Testis (tissue), 2 donors: ENCODE measurements at regions not wholly inside any gene's neighbourhood (a gene's known extent, or its start where the extent isn't known, plus 50 kb on each side); places are given as distances from the start of the nearest gene placed in this dataset.

ENCODE experiments used
- DNase-seq: peaks from one replicate; pipeline ENCODE4 v3.0.0-alpha.2; 2019
- H3K27ac ChIP-seq, 2 donors: fragments of 200-600 bp; sonication (generic); one replicate each; pipeline ENCODE4 v1.5.1; 2019
- H3K27me3 ChIP-seq: fragments of 200-600 bp; sonication (generic); one replicate; pipeline ENCODE4 v1.5.1; 2019
- H3K36me3 ChIP-seq: fragments of 200-600 bp; sonication (generic); one replicate; pipeline ENCODE4 v1.5.1; 2017; ENCODE audit warnings: low read depth; ENCODE audit errors: missing control alignments
- H3K4me1 ChIP-seq: fragments of 200-600 bp; sonication (generic); one replicate; pipeline ENCODE4 v1.5.1; 2019
- H3K4me3 ChIP-seq, 2 donors: fragments of 200-600 bp; sonication (generic); one replicate each; pipeline ENCODE4 v1.5.1; 2017 to 2019
- H3K9me3 ChIP-seq: fragments of 200-600 bp; sonication (generic); one replicate; pipeline ENCODE4 v1.5.1; 2017
- POLR2A ChIP-seq: fragments of 450-650 bp; IDR thresholded peaks from one replicate; pipeline ENCODE4 v1.6.1; 2017; ENCODE audit warnings: antibody characterized with exemption, mild to moderate bottlenecking, moderate library complexity
- WGBS, 2 donors: methylation state at CpG; one replicate each; pipeline ENCODE4 v1.1.5; 2018; 5-methylcytosine and 5-hydroxymethylcytosine counted together
- intact Hi-C: fragments of 100-400 bp; cut with DNase I; formaldehyde crosslinking; loops from one replicate; pipeline ENCODE4 v1.15.1; 2023; ENCODE audit warnings: low total_unique reads
- TF ChIP-seq, protein P1 (sequence below), 3 experiments: fragments of 450-650 bp in 2 of 3; fragments of 200-600 bp in 1 of 3; sonication (generic) in 1 of 3; IDR thresholded peaks; one replicate each; pipeline ENCODE4 v1.5.1; 2016 to 2019; ENCODE audit warnings: antibody characterized with exemption in 3 of 3, mild to moderate bottlenecking in 2 of 3, moderate library complexity in 1 of 3

DNA sequence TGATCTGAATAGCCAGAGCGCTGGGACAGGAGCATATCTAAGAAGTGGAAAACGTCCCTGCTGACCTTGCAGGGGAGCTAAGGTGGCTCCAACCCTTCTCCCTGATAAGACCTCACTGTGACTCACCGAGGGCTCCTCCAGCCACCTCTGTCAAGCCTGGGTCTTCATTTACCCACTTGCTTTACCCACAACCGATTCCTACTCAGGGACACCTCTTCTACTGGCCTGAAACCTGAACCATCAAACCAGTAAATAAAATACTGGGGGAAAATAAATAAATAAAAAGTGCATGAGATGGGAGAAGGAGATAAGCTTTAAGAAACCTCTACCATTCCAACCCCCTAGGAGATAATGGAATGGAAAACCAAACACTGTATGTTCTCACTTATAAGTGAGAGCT is 80.2 kb upstream of the ALOX12 start:
- TF ChIP-seq, protein P1, sequence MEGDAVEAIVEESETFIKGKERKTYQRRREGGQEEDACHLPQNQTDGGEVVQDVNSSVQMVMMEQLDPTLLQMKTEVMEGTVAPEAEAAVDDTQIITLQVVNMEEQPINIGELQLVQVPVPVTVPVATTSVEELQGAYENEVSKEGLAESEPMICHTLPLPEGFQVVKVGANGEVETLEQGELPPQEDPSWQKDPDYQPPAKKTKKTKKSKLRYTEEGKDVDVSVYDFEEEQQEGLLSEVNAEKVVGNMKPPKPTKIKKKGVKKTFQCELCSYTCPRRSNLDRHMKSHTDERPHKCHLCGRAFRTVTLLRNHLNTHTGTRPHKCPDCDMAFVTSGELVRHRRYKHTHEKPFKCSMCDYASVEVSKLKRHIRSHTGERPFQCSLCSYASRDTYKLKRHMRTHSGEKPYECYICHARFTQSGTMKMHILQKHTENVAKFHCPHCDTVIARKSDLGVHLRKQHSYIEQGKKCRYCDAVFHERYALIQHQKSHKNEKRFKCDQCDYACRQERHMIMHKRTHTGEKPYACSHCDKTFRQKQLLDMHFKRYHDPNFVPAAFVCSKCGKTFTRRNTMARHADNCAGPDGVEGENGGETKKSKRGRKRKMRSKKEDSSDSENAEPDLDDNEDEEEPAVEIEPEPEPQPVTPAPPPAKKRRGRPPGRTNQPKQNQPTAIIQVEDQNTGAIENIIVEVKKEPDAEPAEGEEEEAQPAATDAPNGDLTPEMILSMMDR (IDR thresholded peaks at IDR 0.05), result no peak
- TF ChIP-seq POLR2A, result no peak
- Histone ChIP-seq H3K27me3 (no peaks in the 10 kb centered on the region), H3K36me3 (no peaks in the 10 kb centered on the region), H3K27ac (no peak overlapping the region), H3K4me1 (peaks cover 9% of the 10 kb centered on the region), H3K9me3 (no peaks in the 10 kb centered on the region), H3K4me3 (no peak overlapping the region)
- no peak for DNase-seq
- intact Hi-C loops, result no loop called here
- 69 to 71% methylated on average over 4 of the region's 4 CpGs for WGBS, 2 donors

DNA sequence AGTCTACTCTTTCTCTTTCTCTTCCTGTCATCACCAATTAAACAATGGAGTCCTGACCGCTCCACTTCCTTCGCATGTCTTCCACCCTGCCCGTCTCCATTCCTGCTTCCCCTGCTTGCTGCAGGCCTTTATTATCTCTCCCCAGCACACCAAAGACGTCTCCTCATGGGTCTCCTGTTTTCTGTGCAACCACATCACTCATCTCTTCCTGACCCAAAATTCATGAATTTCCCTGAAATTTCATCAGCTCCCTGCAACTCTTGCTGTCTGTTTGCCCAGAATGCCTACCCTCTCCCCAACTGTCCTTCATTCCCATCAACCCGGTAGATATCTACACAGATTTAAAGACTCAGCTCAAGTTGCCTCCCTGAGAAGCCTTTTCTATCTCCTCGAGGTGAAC is 76.7 kb upstream of the ALOX12 start:
- no peaks in the 10 kb centered on the region for H3K27me3 ChIP-seq
- peaks cover 2% of the 10 kb centered on the region for H3K4me1 ChIP-seq
- no peak for DNase-seq
- WGBS, 2 donors, result 66 to 82% methylated on average over 6 of the region's 6 CpGs
- H3K9me3 ChIP-seq, result no peaks in the 10 kb centered on the region
- H3K36me3 ChIP-seq, result no peaks in the 10 kb centered on the region
- H3K27ac ChIP-seq, result no peak overlapping the region
- no peak for TF ChIP-seq POLR2A
- TF ChIP-seq, protein P1 (IDR thresholded peaks at IDR 0.05), result no peak
- H3K4me3 ChIP-seq, result no peak overlapping the region
- intact Hi-C loops, result no loop called here

DNA sequence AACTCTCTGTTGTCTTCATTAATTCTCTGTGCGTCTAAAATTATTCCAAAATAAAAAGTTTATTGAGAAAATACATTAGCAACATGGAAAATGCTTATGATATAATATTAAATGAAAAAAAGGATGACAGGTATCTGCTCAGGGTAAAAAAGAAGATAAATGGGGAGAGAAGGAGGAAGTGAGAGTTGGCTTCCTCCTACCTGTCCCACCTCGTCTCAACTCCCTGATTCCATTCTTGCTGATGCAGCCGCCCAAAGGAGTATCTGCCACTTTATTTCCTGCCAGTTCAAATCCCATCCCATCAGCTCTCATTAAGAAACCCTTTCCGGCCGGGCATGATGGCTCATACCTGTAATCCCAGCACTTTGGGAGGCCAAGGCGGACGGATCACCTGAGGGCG is 72.5 kb upstream of the ALOX12 start:
- Histone ChIP-seq H3K4me1 (no peaks in the 10 kb centered on the region), H3K36me3 (no peaks in the 10 kb centered on the region), H3K27ac (no peak overlapping the region), H3K9me3 (no peaks in the 10 kb centered on the region), H3K27me3 (no peaks in the 10 kb centered on the region), H3K4me3 (no peak overlapping the region)
- TF ChIP-seq, protein P1 (IDR thresholded peaks at IDR 0.05), result no peak
- TF ChIP-seq POLR2A, result no peak
- intact Hi-C loops, result no loop called here
- WGBS, 2 donors, result 93 to 94% methylated on average over 8 of the region's 8 CpGs
- DNase-seq, result no peak

DNA sequence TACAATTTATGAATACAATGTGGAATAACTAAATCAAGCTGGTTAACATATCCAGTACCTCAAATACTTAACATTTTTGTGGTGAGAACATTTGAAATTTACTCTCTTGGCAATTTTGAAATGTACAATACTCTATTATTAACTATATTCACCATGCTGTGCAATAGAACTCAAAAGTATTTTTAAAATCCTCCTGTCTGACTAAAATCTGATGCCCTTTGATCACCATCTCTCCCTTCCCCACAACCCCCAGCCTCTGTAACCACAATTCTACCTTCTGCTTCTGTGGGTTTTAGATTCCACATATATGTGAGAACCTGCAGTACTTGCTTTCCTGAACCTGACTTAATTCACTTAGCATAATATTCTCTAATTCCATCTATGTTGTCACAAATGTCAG is 71.6 kb upstream of the ALOX12 start:
- H3K4me3 ChIP-seq, result no peak overlapping the region
- intact Hi-C loops, result no loop called here
- no peaks in the 10 kb centered on the region for H3K36me3 ChIP-seq
- DNase-seq, result no peak
- H3K9me3 ChIP-seq, result no peaks in the 10 kb centered on the region
- no peak overlapping the region for H3K27ac ChIP-seq
- no peaks in the 10 kb centered on the region for H3K4me1 ChIP-seq
- no peaks in the 10 kb centered on the region for H3K27me3 ChIP-seq
- TF ChIP-seq, protein P1 (IDR thresholded peaks at IDR 0.05), result no peak
- no peak for TF ChIP-seq POLR2A

DNA sequence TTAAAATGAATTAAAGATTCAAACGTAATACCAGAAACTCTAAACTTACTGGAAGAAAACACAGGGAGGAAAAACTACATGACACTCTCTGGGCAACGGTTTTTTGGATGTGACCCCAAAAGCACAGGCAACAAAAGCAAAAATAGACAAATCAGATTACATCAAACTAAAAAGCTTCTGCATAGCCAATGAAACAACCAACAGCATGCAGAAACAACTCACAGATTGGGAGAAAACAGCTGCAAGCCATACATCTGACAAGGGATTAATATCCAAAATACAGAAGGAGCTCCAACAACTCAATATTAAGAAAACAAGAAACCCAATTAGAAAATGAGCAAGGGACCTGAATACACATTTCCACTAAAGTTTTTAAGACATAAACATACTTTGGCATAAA is 69.2 kb upstream of the ALOX12 start:
- Histone ChIP-seq H3K4me1 (no peaks in the 10 kb centered on the region), H3K27me3 (no peaks in the 10 kb centered on the region), H3K4me3 (no peak overlapping the region), H3K36me3 (no peaks in the 10 kb centered on the region), H3K27ac (no peak overlapping the region), H3K9me3 (no peaks in the 10 kb centered on the region)
- intact Hi-C loops, result no loop called here
- 84 to 85% methylated on average over 2 of the region's 2 CpGs for WGBS, 2 donors
- no peak for DNase-seq
- TF ChIP-seq, protein P1 (IDR thresholded peaks at IDR 0.05), result no peak
- no peak for TF ChIP-seq POLR2A
